ENCODE measurements at regions not wholly inside any gene's neighbourhood (a gene's known extent, or its start where the extent isn't known, plus 50 kb on each side); places are given as distances from the start of the nearest gene placed in this dataset.

DNA sequence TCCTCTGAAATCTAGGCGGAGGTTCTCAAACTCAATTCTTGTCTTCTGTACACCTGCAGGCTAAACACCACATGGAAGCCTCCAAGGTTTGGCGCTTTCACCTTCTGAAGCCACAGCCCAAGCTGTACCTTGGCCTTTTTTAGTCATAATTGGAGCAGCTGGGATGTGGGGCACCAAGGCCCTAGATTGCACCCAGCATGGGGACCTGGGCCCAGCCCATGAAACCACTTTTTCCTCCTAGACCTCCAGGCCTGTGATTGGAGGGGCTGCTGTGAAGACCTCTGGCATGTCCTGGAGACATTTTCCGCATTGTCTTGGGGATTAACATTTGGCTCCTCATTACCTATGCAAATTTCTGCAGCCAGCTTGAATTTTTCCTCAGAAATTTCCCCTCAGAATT lies 181.0 kb downstream of the TYW3 start:
- H2AFZ ChIP-seq: no peak overlapping the region
- H3K4me2 ChIP-seq (ENCODE audit: unreplicated experiment): no peak overlapping the region
- in situ Hi-C loops (cut with MboI): no loop called here
- no peaks in the 10 kb centered on the region for H4K20me1 ChIP-seq (ENCODE audit: insufficient read depth)
- no peaks in the 10 kb centered on the region for H3K27me3 ChIP-seq (replicated peaks; ENCODE audit: insufficient read depth)
- H3K27ac ChIP-seq: no peak overlapping the region
- no peak for TF ChIP-seq EZH2 (IDR thresholded peaks at IDR 0.05; ENCODE audit: insufficient read depth, poor library complexity, severe bottlenecking)
- no peak for TF ChIP-seq EZH2phosphoT487 (IDR thresholded peaks at IDR 0.05; ENCODE audit: insufficient read depth, low read depth)
- no peak overlapping the region for H3K4me3 ChIP-seq
- no peak overlapping the region for H3K9ac ChIP-seq
- H3F3A ChIP-seq (ENCODE audit: insufficient read depth): no peaks in the 10 kb centered on the region
- 25% methylated on average over 3 of the region's 3 CpGs for WGBS, 2 experiments (ENCODE audit: low coverage in 1 of 2, low lambda C conversion rate in 2 of 2, missing lambda C conversion rate in 2 of 2)
- H3K79me2 ChIP-seq (ENCODE audit: insufficient read depth): no peaks in the 10 kb centered on the region
- DNase-seq: no peak
- H3K9me3 ChIP-seq (ENCODE audit: low read depth): no peaks in the 10 kb centered on the region
- H3K9me2 ChIP-seq (ENCODE audit: insufficient read depth): no peaks in the 10 kb centered on the region
- no peaks in the 10 kb centered on the region for H3K36me3 ChIP-seq (ENCODE audit: low read depth)
- H3K4me1 ChIP-seq (ENCODE audit: insufficient read depth): no peaks in the 10 kb centered on the region

DNA sequence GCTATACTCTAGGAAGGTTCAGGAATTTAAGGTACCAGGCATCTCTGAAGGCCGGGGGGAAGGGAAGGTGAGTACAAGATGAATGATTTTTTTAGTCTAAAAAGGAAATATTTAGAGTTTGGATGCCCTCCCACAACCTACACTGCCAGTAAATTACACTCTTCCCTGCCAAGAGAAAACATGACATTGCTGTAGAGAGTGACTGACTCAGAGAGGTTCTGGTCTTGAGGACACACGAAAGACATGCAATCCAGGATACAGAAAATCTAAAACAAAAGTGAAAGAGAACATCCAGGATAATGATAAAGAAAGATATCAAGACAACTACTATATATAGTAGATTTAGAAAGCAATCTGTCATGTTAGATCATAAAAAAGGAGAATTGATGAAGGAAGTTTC lies 200.5 kb downstream of the TYW3 start:
- no peaks in the 10 kb centered on the region for H3K79me2 ChIP-seq (ENCODE audit: insufficient read depth)
- no peak overlapping the region for H3K4me2 ChIP-seq (ENCODE audit: unreplicated experiment)
- H3K4me1 ChIP-seq (ENCODE audit: insufficient read depth): no peaks in the 10 kb centered on the region
- H3K9ac ChIP-seq: no peak overlapping the region
- in situ Hi-C loops (cut with MboI): no loop called here
- TF ChIP-seq EZH2 (IDR thresholded peaks at IDR 0.05; ENCODE audit: insufficient read depth, poor library complexity, severe bottlenecking): no peak
- TF ChIP-seq EZH2phosphoT487 (IDR thresholded peaks at IDR 0.05; ENCODE audit: insufficient read depth, low read depth): no peak
- no peak overlapping the region for H3K4me3 ChIP-seq
- no peaks in the 10 kb centered on the region for H3K36me3 ChIP-seq (ENCODE audit: low read depth)
- no peaks in the 10 kb centered on the region for H3K27me3 ChIP-seq (replicated peaks; ENCODE audit: insufficient read depth)
- WGBS, 2 experiments (ENCODE audit: low coverage in 1 of 2, low lambda C conversion rate in 2 of 2, missing lambda C conversion rate in 2 of 2): 0 to 1% methylated on average over 2 of the region's 2 CpGs
- DNase-seq: no peak
- H3F3A ChIP-seq (ENCODE audit: insufficient read depth): no peaks in the 10 kb centered on the region
- no peak overlapping the region for H2AFZ ChIP-seq
- H3K27ac ChIP-seq: no peak overlapping the region
- no peaks in the 10 kb centered on the region for H4K20me1 ChIP-seq (ENCODE audit: insufficient read depth)
- H3K9me2 ChIP-seq (ENCODE audit: insufficient read depth): no peaks in the 10 kb centered on the region
- H3K9me3 ChIP-seq (ENCODE audit: low read depth): no peaks in the 10 kb centered on the region

DNA sequence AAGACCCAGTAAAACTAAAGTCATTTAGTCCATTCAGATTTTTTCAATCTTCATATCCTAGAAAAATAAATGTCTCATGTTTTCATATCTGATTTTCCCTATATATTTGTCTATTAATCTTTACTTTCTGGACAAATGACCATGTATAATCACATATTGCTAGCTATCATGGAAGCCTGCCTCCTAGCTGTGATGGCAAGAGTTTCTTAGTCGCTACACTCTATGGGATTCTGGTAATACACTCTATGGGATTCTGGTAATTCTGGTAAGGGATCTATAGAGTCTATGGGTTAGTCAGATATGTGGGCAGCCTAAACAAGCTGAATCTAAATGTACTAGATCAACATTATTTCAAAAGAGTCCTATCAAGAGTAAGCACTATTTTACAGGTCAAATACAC lies 198.7 kb upstream of the LHX8 start:
- H3K9me3 ChIP-seq (ENCODE audit: low read depth): no peaks in the 10 kb centered on the region
- H4K20me1 ChIP-seq (ENCODE audit: insufficient read depth): no peaks in the 10 kb centered on the region
- in situ Hi-C loops (cut with MboI): no loop called here
- no peaks in the 10 kb centered on the region for H3K27me3 ChIP-seq (replicated peaks; ENCODE audit: insufficient read depth)
- H3K4me1 ChIP-seq (ENCODE audit: insufficient read depth): no peaks in the 10 kb centered on the region
- no peak overlapping the region for H3K27ac ChIP-seq
- no peak overlapping the region for H2AFZ ChIP-seq
- TF ChIP-seq EZH2 (IDR thresholded peaks at IDR 0.05; ENCODE audit: insufficient read depth, poor library complexity, severe bottlenecking): no peak
- no peak for TF ChIP-seq EZH2phosphoT487 (IDR thresholded peaks at IDR 0.05; ENCODE audit: insufficient read depth, low read depth)
- H3K36me3 ChIP-seq (ENCODE audit: low read depth): no peaks in the 10 kb centered on the region
- no peaks in the 10 kb centered on the region for H3F3A ChIP-seq (ENCODE audit: insufficient read depth)
- no peak overlapping the region for H3K9ac ChIP-seq
- H3K4me2 ChIP-seq (ENCODE audit: unreplicated experiment): no peak overlapping the region
- no peaks in the 10 kb centered on the region for H3K79me2 ChIP-seq (ENCODE audit: insufficient read depth)
- H3K4me3 ChIP-seq: no peak overlapping the region
- H3K9me2 ChIP-seq (ENCODE audit: insufficient read depth): no peaks in the 10 kb centered on the region
- 26 to 37% methylated on average over 1 of the region's 1 CpG for WGBS, 2 experiments (ENCODE audit: low coverage in 1 of 2, low lambda C conversion rate in 2 of 2, missing lambda C conversion rate in 2 of 2)
- DNase-seq: no peak

DNA sequence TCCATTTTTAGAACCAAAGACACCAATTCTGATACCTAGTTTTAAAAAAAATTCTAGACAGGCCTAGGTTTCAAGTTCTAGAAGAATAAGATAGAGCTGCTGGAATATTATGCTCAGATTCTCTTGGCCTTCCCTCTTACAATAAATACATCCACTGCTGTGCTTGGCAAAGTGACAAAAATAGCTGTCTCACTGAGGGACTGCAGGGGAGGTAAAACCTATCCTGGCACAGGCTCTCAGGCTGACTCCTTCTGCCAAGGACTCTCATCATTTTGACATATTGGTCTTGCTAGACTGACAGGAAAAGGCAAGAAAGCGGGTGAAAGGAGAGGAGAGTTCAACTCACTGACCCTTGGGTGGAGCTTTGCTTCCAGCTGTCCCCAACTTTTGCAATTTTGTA lies 197.0 kb upstream of the LHX8 start:
- in situ Hi-C loops (cut with MboI): no loop called here

DNA sequence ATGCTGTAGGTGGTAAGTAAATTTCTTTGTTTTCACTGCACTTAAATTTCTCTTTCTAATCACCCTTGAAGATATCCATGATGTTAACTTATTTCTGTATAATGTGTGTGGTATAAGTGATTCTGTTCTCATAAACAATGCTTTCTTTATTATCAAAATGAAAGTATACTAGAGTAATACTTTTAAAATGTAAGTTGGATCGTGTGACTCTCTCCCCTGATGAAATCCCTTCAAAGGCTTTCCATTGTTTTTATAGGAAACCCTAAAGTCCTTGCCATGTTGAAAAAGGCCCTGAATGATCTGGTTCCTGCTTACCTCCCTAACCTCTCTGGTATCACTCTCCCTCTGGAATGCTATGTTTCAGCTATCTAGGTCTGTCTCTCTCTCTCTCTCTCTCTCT lies 191.1 kb upstream of the LHX8 start:
- in situ Hi-C loops (cut with MboI): no loop called here
- H3K27ac ChIP-seq: no peak overlapping the region
- TF ChIP-seq EZH2phosphoT487 (IDR thresholded peaks at IDR 0.05; ENCODE audit: insufficient read depth, low read depth) (no peak), EZH2 (IDR thresholded peaks at IDR 0.05; ENCODE audit: insufficient read depth, poor library complexity, severe bottlenecking) (no peak)
- H3K4me3 ChIP-seq: no peak overlapping the region
- H3K79me2 ChIP-seq (ENCODE audit: insufficient read depth): no peaks in the 10 kb centered on the region
- no peaks in the 10 kb centered on the region for H4K20me1 ChIP-seq (ENCODE audit: insufficient read depth)
- no peaks in the 10 kb centered on the region for H3F3A ChIP-seq (ENCODE audit: insufficient read depth)
- H3K9me2 ChIP-seq (ENCODE audit: insufficient read depth): no peaks in the 10 kb centered on the region
- no peaks in the 10 kb centered on the region for H3K27me3 ChIP-seq (replicated peaks; ENCODE audit: insufficient read depth)
- no peak for DNase-seq
- no peaks in the 10 kb centered on the region for H3K9me3 ChIP-seq (ENCODE audit: low read depth)
- H3K4me1 ChIP-seq (ENCODE audit: insufficient read depth): no peaks in the 10 kb centered on the region
- WGBS, 2 experiments (ENCODE audit: low coverage in 1 of 2, low lambda C conversion rate in 2 of 2, missing lambda C conversion rate in 2 of 2): 6 to 14% methylated on average over 1 of the region's 1 CpG
- H2AFZ ChIP-seq: no peak overlapping the region
- no peaks in the 10 kb centered on the region for H3K36me3 ChIP-seq (ENCODE audit: low read depth)
- H3K4me2 ChIP-seq (ENCODE audit: unreplicated experiment): no peak overlapping the region
- H3K9ac ChIP-seq: no peak overlapping the region

More for the DNA sequence above, 197.0 kb upstream of the LHX8 start:
- Histone ChIP-seq H3K4me2 (ENCODE audit: unreplicated experiment) (no peak overlapping the region), H3K36me3 (ENCODE audit: low read depth) (no peaks in the 10 kb centered on the region), H3K9ac (no peak overlapping the region), H3K9me3 (ENCODE audit: low read depth) (no peaks in the 10 kb centered on the region), H2AFZ (no peak overlapping the region), H3K27me3 (replicated peaks; ENCODE audit: insufficient read depth) (no peaks in the 10 kb centered on the region), H3F3A (ENCODE audit: insufficient read depth) (no peaks in the 10 kb centered on the region), H3K4me3 (no peak overlapping the region), H3K79me2 (ENCODE audit: insufficient read depth) (no peaks in the 10 kb centered on the region), H3K4me1 (ENCODE audit: insufficient read depth) (no peaks in the 10 kb centered on the region), H4K20me1 (ENCODE audit: insufficient read depth) (no peaks in the 10 kb centered on the region), H3K9me2 (ENCODE audit: insufficient read depth) (no peaks in the 10 kb centered on the region), H3K27ac (no peak overlapping the region)
- 0 to 4% methylated on average over 1 of the region's 1 CpG for WGBS, 2 experiments (ENCODE audit: low coverage in 1 of 2, low lambda C conversion rate in 2 of 2, missing lambda C conversion rate in 2 of 2)
- no peak for TF ChIP-seq EZH2phosphoT487 (IDR thresholded peaks at IDR 0.05; ENCODE audit: insufficient read depth, low read depth)
- no peak for DNase-seq
